ENCODE measurements at regions not wholly inside any gene's neighbourhood (a gene's known extent, or its start where the extent isn't known, plus 50 kb on each side); places are given as distances from the start of the nearest gene placed in this dataset.

DNA sequence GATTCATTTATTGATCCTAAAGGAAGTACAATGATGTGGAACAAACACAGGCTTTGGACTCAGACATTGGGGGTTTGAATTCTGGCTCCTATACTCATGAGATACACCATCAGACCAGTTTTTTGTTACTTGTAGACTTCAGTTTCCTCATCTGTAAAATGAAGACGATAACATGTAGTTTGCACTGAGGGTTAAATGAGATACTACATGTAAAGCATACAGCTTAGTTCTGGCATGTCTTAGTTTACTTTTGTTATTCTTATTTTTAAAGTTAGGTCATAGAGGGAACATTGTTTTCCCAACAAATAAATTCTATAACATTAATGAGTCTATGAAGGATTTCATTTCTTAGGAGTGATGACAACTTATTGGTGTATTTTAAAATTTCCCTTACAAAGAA, 183.5 kb upstream of the FAM3C start:
- H3K27ac Mint-ChIP-seq (ENCODE audit: low read depth, unreplicated experiment): no peak overlapping the region
- H3K9me3 Mint-ChIP-seq (ENCODE audit: unreplicated experiment): no peaks in the 10 kb centered on the region
- intact Hi-C loops (cut with micrococcal nuclease): no loop called here
- H3K36me3 Mint-ChIP-seq (ENCODE audit: insufficient read depth, unreplicated experiment): no peaks in the 10 kb centered on the region
- CTCF ChIA-PET: no interaction called here
- POLR2A ChIA-PET: interaction anchor here (1.1 kb wide), 1 partner anchor 8 kb away, joined by 3 read pairs; no protein-coding TSS in a partner anchor
- no peaks in the 10 kb centered on the region for H3K4me1 Mint-ChIP-seq (ENCODE audit: insufficient read depth, unreplicated experiment)
- TF ChIP-seq, protein P1, sequence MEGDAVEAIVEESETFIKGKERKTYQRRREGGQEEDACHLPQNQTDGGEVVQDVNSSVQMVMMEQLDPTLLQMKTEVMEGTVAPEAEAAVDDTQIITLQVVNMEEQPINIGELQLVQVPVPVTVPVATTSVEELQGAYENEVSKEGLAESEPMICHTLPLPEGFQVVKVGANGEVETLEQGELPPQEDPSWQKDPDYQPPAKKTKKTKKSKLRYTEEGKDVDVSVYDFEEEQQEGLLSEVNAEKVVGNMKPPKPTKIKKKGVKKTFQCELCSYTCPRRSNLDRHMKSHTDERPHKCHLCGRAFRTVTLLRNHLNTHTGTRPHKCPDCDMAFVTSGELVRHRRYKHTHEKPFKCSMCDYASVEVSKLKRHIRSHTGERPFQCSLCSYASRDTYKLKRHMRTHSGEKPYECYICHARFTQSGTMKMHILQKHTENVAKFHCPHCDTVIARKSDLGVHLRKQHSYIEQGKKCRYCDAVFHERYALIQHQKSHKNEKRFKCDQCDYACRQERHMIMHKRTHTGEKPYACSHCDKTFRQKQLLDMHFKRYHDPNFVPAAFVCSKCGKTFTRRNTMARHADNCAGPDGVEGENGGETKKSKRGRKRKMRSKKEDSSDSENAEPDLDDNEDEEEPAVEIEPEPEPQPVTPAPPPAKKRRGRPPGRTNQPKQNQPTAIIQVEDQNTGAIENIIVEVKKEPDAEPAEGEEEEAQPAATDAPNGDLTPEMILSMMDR (IDR thresholded peaks at IDR 0.05; ENCODE audit: unreplicated experiment): no peak
- H3K4me3 Mint-ChIP-seq (ENCODE audit: unreplicated experiment): no peak overlapping the region
- BruUV-seq (replicated peaks): no TSS peak
- no peak for DNase-seq (ENCODE audit: unreplicated experiment)
- H3K27me3 Mint-ChIP-seq (ENCODE audit: insufficient read depth, unreplicated experiment): no peaks in the 10 kb centered on the region

DNA sequence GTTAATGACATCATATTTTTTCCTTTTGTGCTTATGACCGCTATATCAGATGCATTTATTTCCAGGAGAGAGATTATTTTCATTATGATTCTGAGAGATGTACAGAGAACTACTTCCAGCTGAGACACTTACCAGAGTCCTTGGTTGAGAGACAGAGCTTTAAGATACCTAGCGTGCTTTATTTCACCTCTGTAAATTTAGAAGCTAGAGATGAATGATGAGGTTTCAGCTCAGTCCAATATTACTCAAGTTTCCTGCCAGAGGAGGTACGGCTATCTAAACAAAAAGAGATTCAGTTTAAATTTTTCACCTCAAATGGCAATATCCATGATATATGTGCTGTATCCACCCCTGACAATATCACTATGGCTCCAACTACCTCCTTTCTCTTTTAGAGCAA, 182.6 kb upstream of the FAM3C start:
- intact Hi-C loops (cut with micrococcal nuclease): no loop called here
- ChIA-PET POLR2A (no interaction called here), CTCF (interaction anchor here (0.8 to 1.6 kb wide), 2 partner anchors 26 to 183 kb away, joined by 3 to 5 read pairs; partner anchors contain the start of gene FAM3C)
- no peak overlapping the region for H3K4me3 Mint-ChIP-seq (ENCODE audit: unreplicated experiment)
- H3K4me1 Mint-ChIP-seq (ENCODE audit: insufficient read depth, unreplicated experiment): no peaks in the 10 kb centered on the region
- H3K36me3 Mint-ChIP-seq (ENCODE audit: insufficient read depth, unreplicated experiment): no peaks in the 10 kb centered on the region
- H3K9me3 Mint-ChIP-seq (ENCODE audit: unreplicated experiment): no peaks in the 10 kb centered on the region
- no peak for DNase-seq (ENCODE audit: unreplicated experiment)
- no TSS peak for BruUV-seq (replicated peaks)
- no peak overlapping the region for H3K27ac Mint-ChIP-seq (ENCODE audit: low read depth, unreplicated experiment)
- no peaks in the 10 kb centered on the region for H3K27me3 Mint-ChIP-seq (ENCODE audit: insufficient read depth, unreplicated experiment)
- TF ChIP-seq, protein P1 (IDR thresholded peaks at IDR 0.05; ENCODE audit: unreplicated experiment): no peak

DNA sequence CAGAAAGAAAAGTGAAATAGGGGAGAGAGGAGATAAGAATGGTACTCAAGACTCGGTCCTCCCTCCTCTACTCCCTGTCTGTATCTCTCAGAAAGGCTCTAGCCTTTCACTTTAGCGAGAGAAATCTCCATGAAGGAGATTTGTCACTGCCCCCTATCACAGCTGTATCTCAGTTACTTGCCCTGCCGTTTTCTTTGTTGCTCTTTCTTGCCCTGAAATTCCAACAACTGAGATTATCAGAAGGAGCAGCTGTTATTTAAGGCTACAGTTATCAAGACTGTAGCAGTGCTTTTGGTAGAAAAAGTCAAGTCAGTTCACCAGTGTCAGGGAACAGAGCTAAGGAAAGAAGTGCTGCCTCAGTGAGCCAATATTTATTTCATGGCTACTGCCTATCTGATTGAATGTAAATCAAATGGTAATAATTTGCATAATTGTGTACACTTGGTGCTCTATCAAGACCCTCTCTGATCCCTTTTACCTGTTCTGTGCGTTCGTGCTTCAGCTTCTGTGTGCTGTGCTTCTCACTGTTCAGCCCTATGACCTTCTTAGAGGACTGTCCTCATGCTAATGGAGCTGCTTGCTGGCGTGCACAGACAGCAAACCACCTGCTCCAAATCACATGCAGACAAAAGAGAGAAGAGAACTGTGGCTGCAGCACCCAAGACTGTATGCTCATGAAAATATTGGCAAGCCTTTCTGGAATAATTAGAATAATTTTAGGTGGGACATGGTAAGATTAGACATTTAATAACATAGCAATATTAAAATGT, 180.2 kb upstream of the FAM3C start:
- no TSS peak for BruUV-seq (replicated peaks)
- H3K27ac Mint-ChIP-seq (ENCODE audit: low read depth, unreplicated experiment): no peak overlapping the region
- no peaks in the 10 kb centered on the region for H3K4me1 Mint-ChIP-seq (ENCODE audit: insufficient read depth, unreplicated experiment)
- no peak overlapping the region for H3K4me3 Mint-ChIP-seq (ENCODE audit: unreplicated experiment)
- no peaks in the 10 kb centered on the region for H3K9me3 Mint-ChIP-seq (ENCODE audit: unreplicated experiment)
- CTCF ChIA-PET: interaction anchor here (0.7 to 1.9 kb wide), 3 partner anchors 18 to 28 kb away, joined by 3 to 5 read pairs (median 5); no protein-coding TSS in a partner anchor
- TF ChIP-seq, protein P1 (IDR thresholded peaks at IDR 0.05; ENCODE audit: unreplicated experiment): no peak
- no peaks in the 10 kb centered on the region for H3K36me3 Mint-ChIP-seq (ENCODE audit: insufficient read depth, unreplicated experiment)
- POLR2A ChIA-PET: interaction anchor here (0.6 kb wide), 1 partner anchor 48 kb away, joined by 3 read pairs; no protein-coding TSS in a partner anchor
- no peak for DNase-seq (ENCODE audit: unreplicated experiment)
- intact Hi-C loops (cut with micrococcal nuclease): no loop called here
- H3K27me3 Mint-ChIP-seq (ENCODE audit: insufficient read depth, unreplicated experiment): no peaks in the 10 kb centered on the region

DNA sequence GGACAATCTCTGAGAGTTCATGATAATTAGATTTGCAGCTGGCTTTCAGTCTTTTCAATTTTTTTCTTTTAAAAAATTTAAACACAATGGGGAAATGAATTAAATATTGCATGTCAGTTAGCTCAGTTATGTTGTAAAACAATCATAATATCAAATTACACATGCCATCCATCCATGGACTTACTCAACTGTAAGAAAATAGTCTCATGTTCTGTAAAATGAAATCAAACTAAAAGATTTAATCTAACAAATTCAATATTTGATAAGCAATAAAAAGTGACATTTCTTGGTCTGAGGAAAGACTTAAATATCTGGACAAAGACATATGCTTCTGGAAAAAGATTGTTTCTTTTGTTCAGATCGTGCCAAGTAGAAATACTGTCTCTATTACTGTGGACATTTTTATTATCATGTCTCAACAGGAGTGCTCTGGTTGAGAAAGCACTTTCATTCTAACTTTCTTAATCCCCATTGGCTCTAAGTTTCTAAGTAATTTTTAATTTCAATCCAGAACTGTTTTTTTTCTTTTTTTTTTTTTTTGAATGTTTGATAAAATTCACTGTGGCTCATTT, 179.2 kb upstream of the FAM3C start:
- Mint-ChIP-seq H3K4me3 (ENCODE audit: unreplicated experiment) (no peak overlapping the region), H3K27ac (ENCODE audit: low read depth, unreplicated experiment) (no peak overlapping the region), H3K9me3 (ENCODE audit: unreplicated experiment) (no peaks in the 10 kb centered on the region), H3K4me1 (ENCODE audit: insufficient read depth, unreplicated experiment) (no peaks in the 10 kb centered on the region), H3K27me3 (ENCODE audit: insufficient read depth, unreplicated experiment) (no peaks in the 10 kb centered on the region), H3K36me3 (ENCODE audit: insufficient read depth, unreplicated experiment) (no peaks in the 10 kb centered on the region)
- DNase-seq (ENCODE audit: unreplicated experiment): no peak
- intact Hi-C loops (cut with micrococcal nuclease): no loop called here
- BruUV-seq (replicated peaks): no TSS peak
- TF ChIP-seq, protein P1 (IDR thresholded peaks at IDR 0.05; ENCODE audit: unreplicated experiment): no peak
- ChIA-PET CTCF (no interaction called here), POLR2A (interaction anchor here (0.6 kb wide), 3 partner anchors 26 to 658 kb away, joined by 3 to 4 read pairs (median 3); no protein-coding TSS in a partner anchor)
